GM12891 (cell line): ENCODE measurements at regions not wholly inside any gene's neighbourhood (a gene's known extent, or its start where the extent isn't known, plus 50 kb on each side); places are given as distances from the start of the nearest gene placed in this dataset.

Source experiments
- PAX5 ChIP-seq: IDR thresholded peaks from 2 replicates; pipeline ENCODE4 v1.6.1; 2011; ENCODE audit warnings: low read length, moderate library complexity, mild to moderate bottlenecking; ENCODE audit not compliant: insufficient read depth, severe bottlenecking
- POLR2A ChIP-seq: IDR thresholded peaks from 2 replicates; pipeline ENCODE4 v1.6.1; 2011; ENCODE audit warnings: low read depth, low read length, control low read depth
- POLR2AphosphoS5 ChIP-seq: IDR thresholded peaks from 2 replicates; pipeline ENCODE4 v1.6.1; 2011; ENCODE audit warnings: low read depth, low read length, control low read depth
- TAF1 ChIP-seq: IDR thresholded peaks from 2 replicates; pipeline ENCODE4 v1.6.1; 2011; ENCODE audit warnings: low read depth, low read length, control low read depth

DNA sequence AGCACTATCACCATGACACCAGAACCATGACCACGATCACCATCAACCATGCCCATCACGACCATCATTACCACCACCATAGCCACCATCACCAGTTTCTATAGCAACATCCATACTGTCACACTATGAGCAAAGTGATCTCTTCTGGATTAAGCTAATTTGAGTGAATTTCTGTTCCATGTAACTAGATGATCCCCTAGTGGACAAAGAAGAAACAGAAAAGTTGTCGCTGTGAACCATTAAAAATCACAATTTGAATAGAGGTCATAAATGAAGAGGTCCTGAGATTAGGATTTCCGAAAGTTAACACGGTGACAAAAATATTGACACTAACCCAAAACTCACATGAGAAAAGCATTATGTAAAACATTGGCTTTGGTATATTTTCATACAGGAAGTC lies 77.6 kb downstream of the CLRN3 start:
- TF ChIP-seq POLR2A: no peak
- TF ChIP-seq PAX5: no peak
- no peak for TF ChIP-seq TAF1
- no peak for TF ChIP-seq POLR2AphosphoS5
